H1 (cell line): ENCODE measurements at regions not wholly inside any gene's neighbourhood (a gene's known extent, or its start where the extent isn't known, plus 50 kb on each side); places are given as distances from the start of the nearest gene placed in this dataset.
"Not testable (repeated sequence)": the region's sequence is repeated elsewhere in the genome, so short reads cannot be mapped to it uniquely, and the experiment has no call there.

Source experiments
- CTCF ChIA-PET: fragments of 300-600 bp; sonication (Branson Sonifier 250); formaldehyde crosslinking; loops from one replicate; lab custom pipeline; 2021; ENCODE audit not compliant: partially characterized antibody; lab: Charles Lee
- POLR2A ChIA-PET: fragments of 300-600 bp; sonication (Branson Sonifier 250); formaldehyde crosslinking; loops from one replicate; lab custom pipeline; 2021; ENCODE audit warnings: inconsistent platforms; ENCODE audit not compliant: partially characterized antibody; lab: Charles Lee
- DNase-seq, 2 experiments: peaks; one replicate each; pipeline versions ENCODE4 v3.0.0 to v3.0.0-alpha.2; 2010 to 2022; ENCODE audit warnings: low spot score in 2 of 2, low read depth in 1 of 2, mixed read lengths in 1 of 2
- FAIRE-seq: peaks from 2 replicates; lab custom pipeline; 2011; peaks lifted over from hg19 to GRCh38; lab: Jason Lieb, UNC
- H2AFZ ChIP-seq: 2 replicates; pipeline ENCODE4 v1.8.1; 2012; ENCODE audit warnings: low read length, inconsistent platforms
- H2AK5ac ChIP-seq: 2 replicates; pipeline ENCODE4 v1.6.1; 2013; ENCODE audit warnings: low read depth, low read length
- H2BK120ac ChIP-seq: replicated peaks from 2 replicates; pipeline ENCODE3; 2013; ENCODE audit warnings: low read depth, low read length, inconsistent platforms
- H2BK12ac ChIP-seq: 2 replicates; pipeline ENCODE4 v1.6.1; 2013; ENCODE audit warnings: low read depth, low read length
- H2BK15ac ChIP-seq: 2 replicates; pipeline ENCODE4 v1.6.1; 2013; ENCODE audit warnings: low read length
- H2BK20ac ChIP-seq: 2 replicates; pipeline ENCODE4 v1.6.1; 2013; ENCODE audit warnings: low read length
- H2BK5ac ChIP-seq: 2 replicates; pipeline ENCODE4 v1.6.1; 2013; ENCODE audit warnings: low read depth, low read length
- H3K14ac ChIP-seq: 2 replicates; pipeline ENCODE4 v1.6.1; 2013; ENCODE audit warnings: inconsistent platforms; ENCODE audit not compliant: insufficient read length
- H3K18ac ChIP-seq: 2 replicates; pipeline ENCODE4 v1.6.1; 2013; ENCODE audit warnings: low read length; ENCODE audit errors: extremely low read depth
- H3K23ac ChIP-seq: 2 replicates; pipeline ENCODE4 v1.6.1; 2013; ENCODE audit warnings: inconsistent platforms; ENCODE audit not compliant: insufficient read length
- H3K23me2 ChIP-seq: 2 replicates; pipeline ENCODE4 v1.6.1; 2013; ENCODE audit warnings: low read depth, low read length
- H3K27ac ChIP-seq: 2 replicates; pipeline ENCODE4 v1.6.1; 2011; ENCODE audit warnings: low read depth, low read length, inconsistent platforms
- H3K27me3 ChIP-seq, 4 experiments: replicated peaks in 1 of 4; 1 replicate in 1 of 4; 2 replicates in 3 of 4; pipeline versions ENCODE4 v1.6.1 to v1.8.1; 2011 to 2013; ENCODE audit warnings: low read length in 3 of 4, mild to moderate bottlenecking in 3 of 4, inconsistent platforms in 2 of 4, mixed read lengths in 2 of 4, moderate library complexity in 1 of 4; ENCODE audit not compliant: control insufficient read depth in 3 of 4, insufficient read depth in 3 of 4; ENCODE audit errors: extremely low read depth in 1 of 4
- H3K36me3 ChIP-seq, 4 experiments: 2 replicates each; pipeline versions ENCODE4 v1.6.1 to v1.8.1; 2011 to 2013; ENCODE audit warnings: mild to moderate bottlenecking in 4 of 4, low read length in 3 of 4, moderate library complexity in 2 of 4, control low read depth in 1 of 4, inconsistent platforms in 1 of 4; ENCODE audit not compliant: insufficient read depth in 4 of 4, control insufficient read depth in 2 of 4
- H3K4ac ChIP-seq: replicated peaks from 2 replicates; pipeline ENCODE3; 2013; ENCODE audit warnings: low read length, low read depth, mixed read lengths, inconsistent platforms; ENCODE audit not compliant: insufficient read length
- H3K4me1 ChIP-seq, 4 experiments: replicated peaks in 1 of 4; 1 replicate in 1 of 4; 2 replicates in 3 of 4; pipeline versions ENCODE4 v1.6.1 to v1.8.1; 2011 to 2013; ENCODE audit warnings: low read length in 3 of 4, inconsistent platforms in 2 of 4, mixed read lengths in 1 of 4; ENCODE audit not compliant: insufficient read depth in 4 of 4, control insufficient read depth in 3 of 4
- H3K4me2 ChIP-seq, 2 experiments: 2 replicates each; pipeline versions ENCODE4 v1.6.1 to v1.8.1; 2011 to 2013; ENCODE audit warnings: low read depth in 2 of 2, low read length in 2 of 2, control low read depth in 1 of 2, inconsistent platforms in 1 of 2, mild to moderate bottlenecking in 1 of 2; ENCODE audit not compliant: insufficient read depth in 1 of 2
- H3K4me3 ChIP-seq, 4 experiments: fragments of 200-600, 300-600 bp in 1 of 4; sonication (generic), shearing (Covaris generic), sonication (Bioruptor Twin) in 1 of 4; 2 replicates each; pipeline versions ENCODE4 v1.5.1 to v1.8.1; 2011 to 2016; ENCODE audit warnings: low read length in 4 of 4, low read depth in 3 of 4, control low read depth in 2 of 4, inconsistent platforms in 2 of 4, mild to moderate bottlenecking in 2 of 4, mixed read lengths in 1 of 4, moderate library complexity in 1 of 4; ENCODE audit not compliant: insufficient read depth in 2 of 4; ENCODE audit errors: extremely low read depth in 1 of 4
- H3K56ac ChIP-seq: replicated peaks from 2 replicates; pipeline ENCODE3; 2013; ENCODE audit warnings: low read depth, mild to moderate bottlenecking, mixed read lengths, low read length, inconsistent platforms; ENCODE audit not compliant: insufficient read length
- H3K79me1 ChIP-seq: 2 replicates; pipeline ENCODE4 v1.6.1; 2013; ENCODE audit warnings: low read depth, low read length, control low read depth
- H3K79me2 ChIP-seq, 2 experiments: 2 replicates each; pipeline versions ENCODE4 v1.6.1 to v1.8.1; 2012 to 2013; ENCODE audit warnings: low read length in 2 of 2, mild to moderate bottlenecking in 2 of 2, inconsistent platforms in 1 of 2; ENCODE audit not compliant: insufficient read depth in 2 of 2, control insufficient read depth in 1 of 2
- H3K9ac ChIP-seq, 4 experiments: replicated peaks in 1 of 4; 1 replicate in 1 of 4; 2 replicates in 3 of 4; pipeline versions ENCODE4 v1.6.1 to v1.8.1; 2011 to 2013; ENCODE audit warnings: low read depth in 3 of 4, low read length in 3 of 4, control low read depth in 2 of 4, mild to moderate bottlenecking in 2 of 4, moderate library complexity in 2 of 4, inconsistent platforms in 1 of 4; ENCODE audit errors: extremely low read depth in 1 of 4
- H3K9me3 ChIP-seq, 2 experiments: 2 replicates each; pipeline versions ENCODE4 v1.6.1 to v1.8.1; 2012 to 2013; ENCODE audit warnings: mild to moderate bottlenecking in 2 of 2, moderate library complexity in 2 of 2, control low read depth in 1 of 2, inconsistent platforms in 1 of 2, low read depth in 1 of 2, low read length in 1 of 2, mixed read lengths in 1 of 2; ENCODE audit not compliant: insufficient read depth in 2 of 2
- H4K20me1 ChIP-seq, 2 experiments: replicated peaks in 1 of 2; 2 replicates each; pipeline versions ENCODE3 to v1.8.1; 2011 to 2013; ENCODE audit warnings: inconsistent platforms in 2 of 2, low read length in 2 of 2, mild to moderate bottlenecking in 1 of 2; ENCODE audit not compliant: insufficient read depth in 2 of 2, control insufficient read depth in 1 of 2
- H4K5ac ChIP-seq: 2 replicates; pipeline ENCODE4 v1.6.1; 2013; ENCODE audit warnings: low read length, low read depth, mixed read lengths, inconsistent platforms; ENCODE audit not compliant: insufficient read length
- H4K8ac ChIP-seq: 2 replicates; pipeline ENCODE4 v1.8.0; 2013; ENCODE audit warnings: mild to moderate bottlenecking, moderate library complexity, low read length, inconsistent platforms; ENCODE audit not compliant: insufficient read depth; ENCODE audit errors: extremely low read depth
- H4K91ac ChIP-seq: replicated peaks from 2 replicates; pipeline ENCODE3; 2013; ENCODE audit warnings: low read length, mixed read lengths, inconsistent platforms; ENCODE audit not compliant: insufficient read length
- WGBS, 2 experiments: shearing (Covaris generic) in 1 of 2; methylation state at CpG; one replicate each; pipeline versions ENCODE4 v1.1.6 to v1.1.7; 2013 to 2015; ENCODE audit warnings: low lambda C conversion rate in 2 of 2, mixed read lengths in 2 of 2, inconsistent platforms in 1 of 2, low coverage in 1 of 2, missing lambda C conversion rate in 1 of 2; ENCODE audit not compliant: insufficient replicate concordance in 2 of 2, insufficient coverage in 1 of 2, insufficient read length in 1 of 2; ENCODE audit errors: extremely low coverage in 1 of 2, missing lambda C conversion rate in 1 of 2; 5-methylcytosine and 5-hydroxymethylcytosine counted together

GRCh38 chr1:120264564-120264963, 88.2 kb upstream of the SEC22B start:
- H3K56ac ChIP-seq, POLR2A ChIA-PET, H3K79me1 ChIP-seq, H2BK15ac ChIP-seq, H3K4me3 ChIP-seq, H4K5ac ChIP-seq, H3K9ac ChIP-seq, H3K4ac ChIP-seq, FAIRE-seq, H2BK20ac ChIP-seq, H4K91ac ChIP-seq, H3K9me3 ChIP-seq, H4K20me1 ChIP-seq, H3K4me1 ChIP-seq, DNase-seq, H2BK5ac ChIP-seq, H3K23me2 ChIP-seq, H3K14ac ChIP-seq, H3K36me3 ChIP-seq, H3K79me2 ChIP-seq, H3K18ac ChIP-seq, H4K8ac ChIP-seq, H2AFZ ChIP-seq, CTCF ChIA-PET, H3K27me3 ChIP-seq, H2AK5ac ChIP-seq, H3K23ac ChIP-seq, H2BK120ac ChIP-seq, H2BK12ac ChIP-seq, H3K4me2 ChIP-seq, H3K27ac ChIP-seq: not testable (repeated sequence)
- no CpG with 5 or more reads among the region's 6 CpGs for WGBS, 2 experiments

GRCh38 chr1:120262791-120263751, 86.8 kb upstream of the SEC22B start:
- H2AFZ ChIP-seq, H3K36me3 ChIP-seq, H2BK15ac ChIP-seq, H3K23me2 ChIP-seq, H3K23ac ChIP-seq, H3K27ac ChIP-seq, H2BK5ac ChIP-seq, H3K27me3 ChIP-seq, H2BK12ac ChIP-seq, H3K14ac ChIP-seq, H4K8ac ChIP-seq, H3K4me3 ChIP-seq, H3K18ac ChIP-seq, H3K79me2 ChIP-seq, H3K79me1 ChIP-seq, H2BK120ac ChIP-seq, H3K9ac ChIP-seq, H4K20me1 ChIP-seq, DNase-seq, CTCF ChIA-PET, H2AK5ac ChIP-seq, H4K91ac ChIP-seq, H3K4me1 ChIP-seq, POLR2A ChIA-PET, H2BK20ac ChIP-seq, H3K9me3 ChIP-seq, H3K4ac ChIP-seq, FAIRE-seq, H3K56ac ChIP-seq, H4K5ac ChIP-seq, H3K4me2 ChIP-seq: not testable (repeated sequence)
- WGBS, 2 experiments = no CpG with 5 or more reads among the region's 4 CpGs
